Tibial nerve (tissue), 4 donors: ENCODE measurements at regions not wholly inside any gene's neighbourhood (a gene's known extent, or its start where the extent isn't known, plus 50 kb on each side); places are given as distances from the start of the nearest gene placed in this dataset.

Experiments
- DNase-seq, 2 donors: peaks; one replicate each; pipeline ENCODE4 v3.0.0-alpha.2; 2019; ENCODE audit warnings: low spot score in 2 of 2
- H3K27ac ChIP-seq, 4 donors: fragments of 200-600 bp; sonication (generic) in 3 of 4; one replicate each; pipeline ENCODE4 v1.5.1; 2017 to 2019; ENCODE audit warnings: mild to moderate bottlenecking in 1 of 4
- H3K27me3 ChIP-seq, 2 donors: fragments of 200-600 bp; sonication (generic) in 1 of 2; one replicate each; pipeline versions ENCODE4 v1.5.1 to v1.6.0; 2017 to 2019
- H3K36me3 ChIP-seq, 3 donors: fragments of 200-600 bp; sonication (generic); one replicate each; pipeline ENCODE4 v1.5.1; 2018 to 2019
- H3K4me1 ChIP-seq, 4 donors: fragments of 200-600 bp; sonication (generic) in 3 of 4; one replicate each; pipeline ENCODE4 v1.5.1; 2017 to 2019
- H3K4me3 ChIP-seq, 4 donors: fragments of 200-600 bp; sonication (generic) in 3 of 4; one replicate each; pipeline ENCODE4 v1.5.1; 2017 to 2019; ENCODE audit warnings: mild to moderate bottlenecking in 1 of 4, moderate library complexity in 1 of 4
- H3K9me3 ChIP-seq, 4 donors: fragments of 200-600 bp; sonication (generic) in 3 of 4; one replicate each; pipeline ENCODE4 v1.5.1; 2017 to 2019
- EP300 ChIP-seq, 2 donors: sonication (generic); formaldehyde crosslinking; IDR thresholded peaks; one replicate each; pipeline ENCODE4 v1.6.1; 2017; ENCODE audit warnings: antibody characterized with exemption in 2 of 2, mild to moderate bottlenecking in 1 of 2
- POLR2A ChIP-seq, 2 donors: fragments of 450-650 bp; IDR thresholded peaks; one replicate each; pipeline ENCODE4 v1.6.1; 2017; ENCODE audit warnings: antibody characterized with exemption in 2 of 2, mild to moderate bottlenecking in 2 of 2, moderate library complexity in 2 of 2
- WGBS, 2 donors: methylation state at CpG; one replicate each; pipeline ENCODE4 v1.1.5; 2018; 5-methylcytosine and 5-hydroxymethylcytosine counted together
- TF ChIP-seq, protein P1 (sequence below), 5 experiments: fragments of 200-600 bp in 3 of 5; fragments of 450-650 bp in 2 of 5; sonication (generic) in 3 of 5; IDR thresholded peaks; one replicate each; pipeline ENCODE4 v1.5.1; 2016 to 2019; ENCODE audit warnings: antibody characterized with exemption in 5 of 5, mild to moderate bottlenecking in 3 of 5, moderate library complexity in 2 of 5

GRCh38 chr2:2832657-2833056, 501.6 kb upstream of the MYT1L start:
- H3K36me3 ChIP-seq: no peaks in the 10 kb centered on the region
- H3K9me3 ChIP-seq: peaks cover 0 to 6% (median 0%) of the 10 kb centered on the region in 4 donors
- no peak for DNase-seq
- TF ChIP-seq, protein P1, sequence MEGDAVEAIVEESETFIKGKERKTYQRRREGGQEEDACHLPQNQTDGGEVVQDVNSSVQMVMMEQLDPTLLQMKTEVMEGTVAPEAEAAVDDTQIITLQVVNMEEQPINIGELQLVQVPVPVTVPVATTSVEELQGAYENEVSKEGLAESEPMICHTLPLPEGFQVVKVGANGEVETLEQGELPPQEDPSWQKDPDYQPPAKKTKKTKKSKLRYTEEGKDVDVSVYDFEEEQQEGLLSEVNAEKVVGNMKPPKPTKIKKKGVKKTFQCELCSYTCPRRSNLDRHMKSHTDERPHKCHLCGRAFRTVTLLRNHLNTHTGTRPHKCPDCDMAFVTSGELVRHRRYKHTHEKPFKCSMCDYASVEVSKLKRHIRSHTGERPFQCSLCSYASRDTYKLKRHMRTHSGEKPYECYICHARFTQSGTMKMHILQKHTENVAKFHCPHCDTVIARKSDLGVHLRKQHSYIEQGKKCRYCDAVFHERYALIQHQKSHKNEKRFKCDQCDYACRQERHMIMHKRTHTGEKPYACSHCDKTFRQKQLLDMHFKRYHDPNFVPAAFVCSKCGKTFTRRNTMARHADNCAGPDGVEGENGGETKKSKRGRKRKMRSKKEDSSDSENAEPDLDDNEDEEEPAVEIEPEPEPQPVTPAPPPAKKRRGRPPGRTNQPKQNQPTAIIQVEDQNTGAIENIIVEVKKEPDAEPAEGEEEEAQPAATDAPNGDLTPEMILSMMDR (IDR thresholded peaks at IDR 0.05): no peak
- no peaks in the 10 kb centered on the region for H3K4me1 ChIP-seq
- H3K4me3 ChIP-seq: no peak overlapping the region
- WGBS, 2 donors: 85 to 90% methylated on average over 9 of the region's 9 CpGs
- H3K27me3 ChIP-seq: no peaks in the 10 kb centered on the region
- no peak overlapping the region for H3K27ac ChIP-seq

GRCh38 chr2:2831633-2832032, 500.6 kb upstream of the MYT1L start:
- Histone ChIP-seq H3K9me3 (peaks cover 0 to 6% (median 0%) of the 10 kb centered on the region in 4 donors), H3K27me3 (no peaks in the 10 kb centered on the region), H3K4me1 (no peaks in the 10 kb centered on the region), H3K4me3 (no peak overlapping the region), H3K27ac (no peak overlapping the region), H3K36me3 (no peaks in the 10 kb centered on the region)
- TF ChIP-seq, protein P1 (IDR thresholded peaks at IDR 0.05): no peak
- TF ChIP-seq POLR2A (IDR thresholded peaks at IDR 0.05): no peak
- no peak for TF ChIP-seq EP300 (IDR thresholded peaks at IDR 0.05)
- no peak for DNase-seq
- 35 to 39% methylated on average over 11 of the region's 11 CpGs for WGBS, 2 donors

- TF ChIP-seq, protein P1 (IDR thresholded peaks at IDR 0.05): no peak
- TF ChIP-seq EP300 (IDR thresholded peaks at IDR 0.05) (no peak), POLR2A (IDR thresholded peaks at IDR 0.05) (no peak)
- no peak for DNase-seq
- 87 to 88% methylated on average over 3 of the region's 3 CpGs for WGBS, 2 donors
Observed at GRCh38 chr2:2830576-2830975, 499.5 kb upstream of the MYT1L start.

GRCh38 chr2:2828774-2829368, 497.8 kb upstream of the MYT1L start:
- Histone ChIP-seq H3K27ac (no peak overlapping the region), H3K36me3 (no peaks in the 10 kb centered on the region), H3K4me3 (no peak overlapping the region), H3K27me3 (no peaks in the 10 kb centered on the region), H3K4me1 (no peaks in the 10 kb centered on the region), H3K9me3 (peaks cover 0 to 12% (median 0%) of the 10 kb centered on the region in 4 donors)
- no peak for DNase-seq
- 58 to 64% methylated on average over 13 of the region's 13 CpGs for WGBS, 2 donors
- TF ChIP-seq, protein P1 (IDR thresholded peaks at IDR 0.05): no peak
- TF ChIP-seq EP300 (IDR thresholded peaks at IDR 0.05) (no peak), POLR2A (IDR thresholded peaks at IDR 0.05) (no peak)

More at GRCh38 chr2:2830576-2830975, 499.5 kb upstream of the MYT1L start:
- no peaks in the 10 kb centered on the region for H3K4me1 ChIP-seq
- no peaks in the 10 kb centered on the region for H3K36me3 ChIP-seq
- H3K27me3 ChIP-seq: no peaks in the 10 kb centered on the region
- H3K4me3 ChIP-seq: no peak overlapping the region
- peaks cover 0 to 6% (median 0%) of the 10 kb centered on the region in 4 donors for H3K9me3 ChIP-seq
- H3K27ac ChIP-seq: no peak overlapping the region

DNA sequence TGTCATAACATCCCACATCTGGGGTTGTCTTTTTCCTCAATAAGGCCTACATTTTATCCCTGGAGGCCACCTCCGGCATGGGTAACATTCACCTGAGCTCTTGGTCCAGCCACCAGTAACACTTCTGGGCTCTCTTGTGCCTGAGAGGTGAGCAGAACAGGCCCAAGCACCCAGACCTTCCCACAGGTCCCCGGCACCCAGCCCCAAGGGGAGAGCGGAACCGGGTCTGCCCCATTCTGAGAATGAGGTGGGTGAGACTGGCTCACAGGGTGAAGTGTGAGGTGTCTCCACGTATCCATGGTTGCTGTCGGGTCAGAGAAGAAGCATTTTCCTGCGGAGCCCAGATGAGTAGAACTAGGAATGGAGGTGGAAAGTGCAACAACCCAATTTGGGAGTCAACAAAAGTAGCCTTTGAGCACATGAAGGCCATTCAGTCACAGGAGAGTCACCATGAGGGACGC, 496.7 kb upstream of the MYT1L start:
- H3K36me3 ChIP-seq: no peaks in the 10 kb centered on the region
- H3K27ac ChIP-seq: no peak overlapping the region
- H3K4me1 ChIP-seq: no peaks in the 10 kb centered on the region
- no peaks in the 10 kb centered on the region for H3K27me3 ChIP-seq
- no peak for DNase-seq
- TF ChIP-seq, protein P1 (IDR thresholded peaks at IDR 0.05): no peak
- TF ChIP-seq EP300 (IDR thresholded peaks at IDR 0.05): no peak
- TF ChIP-seq POLR2A (IDR thresholded peaks at IDR 0.05): no peak
- peaks cover 0 to 13% (median 0%) of the 10 kb centered on the region in 4 donors for H3K9me3 ChIP-seq
- no peak overlapping the region for H3K4me3 ChIP-seq
- WGBS, 2 donors: 89 to 92% methylated on average over 8 of the region's 8 CpGs
